ENCODE measurements at regions not wholly inside any gene's neighbourhood (a gene's known extent, or its start where the extent isn't known, plus 50 kb on each side); places are given as distances from the start of the nearest gene placed in this dataset.

- TF ChIP-seq, protein P1, sequence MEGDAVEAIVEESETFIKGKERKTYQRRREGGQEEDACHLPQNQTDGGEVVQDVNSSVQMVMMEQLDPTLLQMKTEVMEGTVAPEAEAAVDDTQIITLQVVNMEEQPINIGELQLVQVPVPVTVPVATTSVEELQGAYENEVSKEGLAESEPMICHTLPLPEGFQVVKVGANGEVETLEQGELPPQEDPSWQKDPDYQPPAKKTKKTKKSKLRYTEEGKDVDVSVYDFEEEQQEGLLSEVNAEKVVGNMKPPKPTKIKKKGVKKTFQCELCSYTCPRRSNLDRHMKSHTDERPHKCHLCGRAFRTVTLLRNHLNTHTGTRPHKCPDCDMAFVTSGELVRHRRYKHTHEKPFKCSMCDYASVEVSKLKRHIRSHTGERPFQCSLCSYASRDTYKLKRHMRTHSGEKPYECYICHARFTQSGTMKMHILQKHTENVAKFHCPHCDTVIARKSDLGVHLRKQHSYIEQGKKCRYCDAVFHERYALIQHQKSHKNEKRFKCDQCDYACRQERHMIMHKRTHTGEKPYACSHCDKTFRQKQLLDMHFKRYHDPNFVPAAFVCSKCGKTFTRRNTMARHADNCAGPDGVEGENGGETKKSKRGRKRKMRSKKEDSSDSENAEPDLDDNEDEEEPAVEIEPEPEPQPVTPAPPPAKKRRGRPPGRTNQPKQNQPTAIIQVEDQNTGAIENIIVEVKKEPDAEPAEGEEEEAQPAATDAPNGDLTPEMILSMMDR (IDR thresholded peaks at IDR 0.05) = no peak
- TF ChIP-seq POLR2AphosphoS5 (IDR thresholded peaks at IDR 0.05; ENCODE audit: insufficient read depth in 1 of 2, low read depth in 1 of 2) = no peak
These were observed 141.8 kb upstream of the CFAP20DC start for GRCh38 chr3:59191651-59192050.

Data from vagina (tissue), 2 donors.